ENCODE measurements at regions not wholly inside any gene's neighbourhood (a gene's known extent, or its start where the extent isn't known, plus 50 kb on each side); places are given as distances from the start of the nearest gene placed in this dataset.
"Not testable (repeated sequence)": the region's sequence is repeated elsewhere in the genome, so short reads cannot be mapped to it uniquely, and the experiment has no call there.

DNA sequence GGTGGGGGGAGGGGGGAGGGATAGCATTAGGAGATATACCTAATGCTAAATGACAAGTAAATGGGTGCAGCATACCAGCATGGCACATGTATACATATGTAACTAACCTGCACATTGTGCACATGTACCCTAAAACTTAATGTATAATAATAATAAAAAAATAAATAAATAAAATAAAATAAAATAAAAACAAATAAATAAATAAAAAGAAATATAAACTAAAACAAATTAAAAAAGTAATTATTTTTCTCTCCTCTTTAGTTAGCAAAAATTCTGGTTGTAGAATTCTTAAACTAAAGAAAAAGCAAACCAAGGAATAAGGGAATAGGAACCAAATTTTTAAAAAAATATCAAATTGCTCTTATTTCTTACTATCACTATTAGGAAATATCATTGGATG is 267.3 kb downstream of the CCER1 start:
- not testable (repeated sequence) for DNase-seq (ENCODE audit: low spot score)

DNA sequence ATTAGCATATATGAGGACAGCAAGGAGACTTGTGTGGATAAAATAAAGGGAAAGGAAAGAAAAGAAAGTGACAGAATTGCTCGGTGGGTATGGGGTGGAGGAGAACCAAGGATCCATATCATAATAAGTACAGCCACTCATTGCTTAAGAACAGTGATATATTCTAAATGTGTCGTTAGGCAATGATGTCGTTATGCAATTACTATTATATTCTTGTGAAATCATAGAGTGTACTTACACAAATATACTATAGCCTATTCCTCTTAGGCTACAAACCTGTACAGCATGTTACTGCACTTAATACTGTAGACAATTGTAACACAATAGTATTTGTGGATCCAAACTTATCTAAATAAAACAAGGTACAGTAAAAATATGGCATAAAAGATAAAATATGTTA is 271.1 kb downstream of the CCER1 start:
- DNase-seq (ENCODE audit: low spot score) = no peak

DNA sequence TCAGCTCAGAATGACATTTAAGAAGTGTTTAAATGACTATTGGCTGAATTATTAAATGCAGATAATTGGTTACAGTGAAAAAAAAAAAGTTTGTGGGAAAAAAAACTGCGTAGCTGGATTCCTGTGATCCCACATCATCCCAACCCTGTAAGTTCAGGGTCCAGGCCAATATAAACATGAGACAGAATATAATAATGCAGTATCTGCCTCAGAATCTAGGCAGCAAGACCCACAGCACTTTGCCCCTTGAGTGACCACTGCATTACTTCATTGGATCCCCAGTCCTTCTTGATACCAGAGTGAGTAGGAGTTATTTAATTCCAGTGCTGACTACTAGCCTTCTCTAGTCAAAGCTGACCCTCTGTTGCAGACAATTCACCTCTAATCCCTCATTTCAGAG is 272.6 kb downstream of the CCER1 start:
- peak; percentile 14 for DNase-seq (ENCODE audit: low spot score)

- no peak for DNase-seq (ENCODE audit: low spot score)
These were observed 275.3 kb downstream of the CCER1 start for GRCh38 chr12:90679674-90680073.

DNA sequence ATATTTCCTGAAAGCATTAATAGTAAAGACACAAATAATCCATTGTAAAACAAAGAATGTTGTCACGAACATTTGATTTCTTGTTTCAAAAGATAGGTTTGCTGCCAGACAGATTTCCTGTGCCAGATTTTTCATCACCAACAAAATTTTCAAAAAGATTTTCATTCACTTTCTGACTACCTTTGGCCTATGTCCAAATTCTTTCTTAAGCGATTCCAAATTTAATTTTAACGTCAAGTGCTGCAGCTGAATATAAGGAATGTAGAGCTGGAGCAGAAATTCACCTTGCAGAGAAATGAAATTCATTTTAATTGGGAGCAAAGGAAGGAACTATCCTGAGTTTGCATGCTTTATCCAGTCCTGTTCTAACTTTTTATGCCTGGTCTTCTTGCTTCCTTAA is 277.4 kb downstream of the CCER1 start:
- no peak for DNase-seq (ENCODE audit: low spot score)

- no peak for DNase-seq (ENCODE audit: low spot score)
These were observed 277.9 kb downstream of the CCER1 start for GRCh38 chr12:90677055-90677454.

DNA sequence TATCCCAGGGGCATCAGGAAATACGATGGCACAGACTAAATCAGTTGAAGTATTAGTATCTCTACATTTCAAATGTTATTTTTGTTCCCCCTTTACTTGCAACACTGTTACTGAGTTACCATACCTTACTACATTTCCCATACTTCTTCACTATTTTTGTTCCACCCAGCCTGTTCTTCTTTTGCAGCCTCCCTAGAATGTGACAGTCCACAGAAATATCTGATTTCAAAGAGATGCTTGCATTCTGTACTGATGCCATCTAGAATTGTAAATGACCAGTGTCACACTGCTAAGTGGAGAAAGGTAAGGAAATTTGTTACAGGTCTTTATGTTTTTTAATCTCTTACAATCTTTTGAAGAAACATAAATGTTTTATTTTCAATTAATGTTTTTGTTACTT is 279.9 kb downstream of the CCER1 start:
- no peak for DNase-seq (ENCODE audit: low spot score)

DNA sequence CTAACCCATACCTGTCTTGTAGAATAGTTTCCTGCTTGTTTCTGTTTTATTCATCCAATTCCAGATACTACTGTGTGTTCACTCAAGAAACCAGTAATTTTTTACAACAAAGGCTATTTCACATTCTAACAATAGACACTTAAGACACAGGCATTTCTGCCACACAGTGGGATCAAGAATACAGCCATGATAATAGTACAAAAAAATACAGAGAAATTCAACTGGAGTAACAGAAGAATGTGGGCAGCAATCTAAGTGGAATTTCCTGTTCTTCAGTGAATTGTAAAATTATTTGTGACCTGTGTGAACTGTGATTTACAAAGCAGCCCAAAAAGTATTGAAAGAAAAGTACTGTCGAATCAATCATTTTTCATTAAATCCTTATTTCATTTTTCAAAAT is 282.9 kb downstream of the CCER1 start:
- peak; percentile 3 for DNase-seq (ENCODE audit: low spot score)

GRCh38 chr12:90663949-90664348 is 291.0 kb downstream of the CCER1 start:
- not testable (repeated sequence) for DNase-seq (ENCODE audit: low spot score)

GRCh38 chr12:90659060-90659459 is 295.9 kb downstream of the CCER1 start:
- no peak for DNase-seq (ENCODE audit: low spot score)

- DNase-seq (ENCODE audit: low spot score) = peak; percentile 6
These were observed 301.9 kb downstream of the CCER1 start for GRCh38 chr12:90653040-90653439.

- DNase-seq (ENCODE audit: low spot score) = no peak
These were observed 302.7 kb downstream of the CCER1 start for GRCh38 chr12:90652280-90652679.

GRCh38 chr12:90645181-90645580 is 309.8 kb downstream of the CCER1 start:
- no peak for DNase-seq (ENCODE audit: low spot score)

DNA sequence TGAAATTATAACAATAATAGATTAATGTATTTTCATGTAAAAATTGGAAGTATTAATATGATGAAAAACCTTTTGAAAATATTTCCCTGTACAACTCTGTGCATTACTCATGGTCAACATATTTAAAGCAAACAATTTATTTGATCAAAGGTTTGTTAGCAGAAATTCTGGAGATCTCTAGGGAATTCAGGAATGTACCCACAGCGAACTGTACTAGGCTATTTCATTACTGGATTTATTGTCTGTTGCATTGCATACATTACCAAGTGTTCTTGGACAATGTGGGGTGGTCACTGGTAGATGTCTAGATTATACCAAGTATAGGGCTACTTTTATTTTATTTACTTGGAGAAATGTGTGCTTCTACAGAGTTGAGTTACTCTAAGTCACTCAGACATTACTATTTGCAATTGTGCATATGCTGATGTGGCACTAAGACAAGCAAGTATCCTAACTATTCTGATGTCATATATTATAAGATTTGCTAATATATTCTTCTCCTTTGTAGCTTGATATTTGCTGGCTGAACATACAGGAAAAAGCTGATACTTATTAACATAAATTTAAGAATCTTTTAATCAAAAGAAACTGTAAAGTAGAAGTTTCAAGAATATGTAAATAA is 323.3 kb downstream of the CCER1 start:
- DNase-seq (ENCODE audit: low spot score) = no peak

DNA sequence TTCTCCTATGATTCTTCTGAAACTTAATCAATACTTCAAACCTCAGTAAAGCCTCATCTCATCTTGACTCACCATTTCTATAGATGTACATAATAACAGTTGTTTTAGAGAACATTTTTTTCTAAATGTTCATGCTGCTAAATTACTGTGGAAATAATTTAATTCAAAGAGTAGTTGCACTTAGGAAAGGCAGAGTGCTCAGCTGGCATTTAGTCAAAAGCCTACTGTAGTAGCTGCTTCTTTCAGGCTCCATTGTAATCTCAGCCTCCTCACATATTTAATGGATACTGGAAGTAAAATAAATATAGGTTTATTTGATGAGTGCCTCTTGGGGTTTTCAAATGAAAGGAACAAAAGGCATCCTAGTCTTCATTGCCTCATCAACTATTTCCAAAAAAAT is 325.0 kb downstream of the CCER1 start:
- DNase-seq (ENCODE audit: low spot score) = no peak

DNA sequence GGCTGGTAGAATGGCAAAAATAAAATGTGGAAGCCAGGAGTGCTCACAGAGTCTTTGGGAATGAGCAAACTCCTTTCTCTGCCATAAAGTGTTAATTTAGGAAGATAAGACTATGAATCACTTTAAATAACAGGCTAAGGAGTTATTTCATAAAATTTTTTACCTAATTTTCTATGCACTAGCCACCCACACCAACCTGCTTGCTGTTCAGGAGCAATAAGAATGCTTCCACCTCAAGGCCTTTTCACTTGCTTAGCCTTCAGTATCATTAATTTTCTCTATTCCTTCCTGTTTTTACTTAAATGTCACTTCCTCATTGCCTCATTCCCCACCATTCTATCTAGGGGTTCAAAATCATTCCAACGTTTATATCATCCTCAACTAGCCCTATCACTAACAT is 326.8 kb downstream of the CCER1 start:
- no peak for DNase-seq (ENCODE audit: low spot score)

DNA sequence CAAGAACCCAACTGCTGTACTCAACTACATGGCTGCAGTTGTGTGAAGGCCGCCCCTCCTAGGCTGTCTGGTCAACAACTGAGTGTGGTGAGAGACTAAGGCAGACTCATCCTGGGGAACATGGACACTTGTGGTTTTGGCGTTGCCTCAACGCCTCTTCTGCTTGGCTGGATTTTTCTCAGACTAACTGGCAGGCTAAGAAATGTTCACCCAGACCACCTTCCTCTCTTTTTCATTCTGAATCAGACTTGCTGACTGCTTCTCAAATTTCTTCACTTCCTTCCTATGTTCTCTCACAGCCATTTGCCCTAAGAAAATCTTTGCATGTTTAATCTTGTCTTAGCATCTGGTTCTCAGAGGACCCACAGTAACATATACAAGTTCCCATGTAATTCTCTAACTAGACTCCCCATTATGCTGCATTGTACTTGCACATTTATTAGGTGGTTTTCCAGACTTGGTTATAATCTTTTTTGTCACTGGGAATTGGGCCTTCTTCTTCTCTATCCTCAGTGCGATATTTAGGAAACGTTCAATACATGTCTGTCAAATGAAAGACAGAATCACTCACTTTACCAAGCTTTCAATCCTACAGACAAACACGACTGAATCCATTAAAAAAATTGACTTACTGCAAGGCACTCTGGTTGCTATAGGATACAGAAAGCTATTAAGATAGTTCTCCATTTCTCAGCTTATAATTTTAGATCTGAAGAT is 327.6 kb downstream of the CCER1 start:
- DNase-seq (ENCODE audit: low spot score) = no peak

DNA sequence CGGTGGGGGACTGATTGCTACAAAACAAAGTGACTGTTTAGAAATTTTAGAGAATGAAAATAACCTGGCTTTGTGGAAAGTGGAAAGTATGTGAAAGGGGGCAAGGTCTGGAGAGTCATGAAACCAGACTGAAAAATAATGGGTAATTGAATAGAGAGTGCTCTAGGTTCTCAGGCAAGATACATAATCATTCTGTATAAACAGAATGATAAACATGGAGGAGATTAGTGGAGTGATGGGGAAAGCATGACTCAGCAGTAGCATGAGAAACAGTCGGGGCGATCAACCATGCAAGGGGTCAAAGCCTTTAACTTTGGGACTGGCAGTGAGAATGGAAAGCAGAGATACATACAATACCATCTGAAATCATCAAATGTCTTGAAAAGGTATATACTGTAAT is 332.5 kb downstream of the CCER1 start:
- no peak for DNase-seq (ENCODE audit: low spot score)

DNA sequence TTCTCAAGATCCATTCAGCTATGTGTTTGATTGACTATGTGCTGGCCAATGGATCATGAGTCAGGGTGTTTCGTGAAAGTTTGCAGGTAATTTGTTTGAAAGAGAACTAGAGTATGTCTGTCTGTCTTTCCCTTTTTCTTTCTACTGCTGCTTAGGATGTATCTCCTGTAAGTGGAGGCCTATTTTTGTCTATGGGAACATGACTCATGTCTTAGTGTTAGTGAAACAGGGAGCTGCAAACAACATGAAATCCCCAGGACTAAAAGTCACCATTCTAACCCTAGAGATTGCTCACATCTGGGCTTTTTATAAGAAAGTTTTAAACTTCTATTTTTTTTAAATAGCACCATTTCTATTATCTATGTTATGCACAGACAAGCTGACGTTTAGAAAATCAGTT is 333.0 kb downstream of the CCER1 start:
- DNase-seq (ENCODE audit: low spot score) = peak; percentile 7

DNA sequence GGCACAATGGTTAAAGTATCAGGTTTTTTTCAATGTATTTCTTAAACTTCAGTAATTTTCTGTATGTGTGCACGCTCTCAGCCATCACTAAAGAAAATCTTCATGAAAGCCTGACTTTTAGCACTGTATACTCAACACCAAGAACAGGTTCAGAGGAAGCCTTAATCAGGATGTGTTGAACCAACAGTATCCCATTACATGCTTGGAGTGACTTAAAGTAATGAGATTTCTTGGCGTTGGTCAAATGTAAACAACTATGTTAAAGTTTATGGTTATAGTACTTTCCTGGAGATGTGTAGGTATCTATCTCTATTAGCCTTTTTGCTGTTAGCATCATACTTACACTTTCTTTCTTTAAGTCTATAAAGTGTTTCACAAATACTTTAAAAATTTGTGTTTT is 335.0 kb downstream of the CCER1 start:
- no peak for DNase-seq (ENCODE audit: low spot score)

GRCh38 chr12:90618586-90618985 is 336.4 kb downstream of the CCER1 start:
- no peak for DNase-seq (ENCODE audit: low spot score)

DNA sequence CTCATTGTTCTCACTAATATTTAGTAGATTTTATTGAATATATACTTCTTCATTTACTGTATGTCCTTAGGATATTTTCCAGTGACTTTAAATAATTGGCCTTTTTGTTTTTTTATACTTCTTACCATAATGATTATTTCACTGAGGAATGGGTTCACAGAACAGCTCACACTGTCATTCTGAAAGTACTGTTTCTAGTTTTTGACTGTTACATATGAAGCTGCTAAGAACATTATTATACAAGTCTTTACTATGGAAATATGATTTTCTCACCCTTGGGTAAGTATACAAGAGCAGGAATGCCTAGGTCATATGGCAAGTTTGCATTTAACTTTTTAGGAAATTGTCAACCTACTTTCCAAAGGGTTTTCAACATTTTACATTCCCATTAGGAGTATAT is 343.1 kb downstream of the CCER1 start:
- no peak for DNase-seq (ENCODE audit: low spot score)

GRCh38 chr12:90611048-90611447 is 343.9 kb downstream of the CCER1 start:
- no peak for DNase-seq (ENCODE audit: low spot score)
